GM18505 (cell line): ENCODE measurements at regions not wholly inside any gene's neighbourhood (a gene's known extent, or its start where the extent isn't known, plus 50 kb on each side); places are given as distances from the start of the nearest gene placed in this dataset.
"Not testable (repeated sequence)": the region's sequence is repeated elsewhere in the genome, so short reads cannot be mapped to it uniquely, and the experiment has no call there.

Experiments used
- ATAC-seq: cut with Tn5 transposase; IDR thresholded peaks from one replicate; pipeline ENCODE4 v1.9.1; 2021; ENCODE audit not compliant: unreplicated experiment
- POLR2A ChIP-seq: IDR thresholded peaks from 4 replicates; pipeline ENCODE4 v1.6.1; 2011; ENCODE audit warnings: borderline replicate concordance; ENCODE audit not compliant: insufficient read depth, insufficient read length; ENCODE audit errors: extremely low read depth

- no peak for ATAC-seq
- no peak for TF ChIP-seq POLR2A
Observed at GRCh38 chr12:103011974-103012763, 54.7 kb downstream of the ASCL1 start.

GRCh38 chr12:103012884-103013283 lies 55.4 kb downstream of the ASCL1 start:
- TF ChIP-seq POLR2A: no peak
- ATAC-seq: no peak

GRCh38 chr12:103013741-103014300 lies 56.3 kb downstream of the ASCL1 start:
- ATAC-seq: no peak
- TF ChIP-seq POLR2A: no peak

GRCh38 chr12:103016381-103016780 lies 58.9 kb downstream of the ASCL1 start:
- no peak for ATAC-seq
- no peak for TF ChIP-seq POLR2A

GRCh38 chr12:103020839-103021238 lies 63.4 kb downstream of the ASCL1 start:
- no peak for ATAC-seq
- TF ChIP-seq POLR2A: no peak

- no peak for ATAC-seq
- no peak for TF ChIP-seq POLR2A
Observed at GRCh38 chr12:103021538-103022218, 64.2 kb downstream of the ASCL1 start.

- no peak for ATAC-seq
- TF ChIP-seq POLR2A: no peak
Observed at GRCh38 chr12:103024650-103025049, 67.2 kb downstream of the ASCL1 start.

- not testable (repeated sequence) for ATAC-seq
Observed at GRCh38 chr12:103026643-103027042, 69.2 kb downstream of the ASCL1 start.

- ATAC-seq: no peak
- no peak for TF ChIP-seq POLR2A
Observed at GRCh38 chr12:103028881-103029639, 71.6 kb downstream of the ASCL1 start.

- no peak for TF ChIP-seq POLR2A
- no peak for ATAC-seq
Observed at GRCh38 chr12:103036581-103037214, 79.2 kb downstream of the ASCL1 start.

GRCh38 chr12:103043531-103044486 lies 86.3 kb downstream of the ASCL1 start:
- no peak for ATAC-seq
- no peak for TF ChIP-seq POLR2A

- ATAC-seq: no peak
- TF ChIP-seq POLR2A: no peak
Observed at GRCh38 chr12:103046154-103046553, 88.7 kb downstream of the ASCL1 start.

- ATAC-seq: no peak
- TF ChIP-seq POLR2A: no peak
Observed at GRCh38 chr12:103050273-103050672, 92.8 kb downstream of the ASCL1 start.

- no peak for TF ChIP-seq POLR2A
- no peak for ATAC-seq
Observed at GRCh38 chr12:103053089-103053488, 95.6 kb downstream of the ASCL1 start.
